Neural progenitor cell (in vitro differentiated cells): ENCODE measurements at regions not wholly inside any gene's neighbourhood (a gene's known extent, or its start where the extent isn't known, plus 50 kb on each side); places are given as distances from the start of the nearest gene placed in this dataset.

Experiments used
- DNase-seq: peaks from one replicate; pipeline ENCODE4 v3.0.0-alpha.2; 2016; ENCODE audit warnings: low spot score
- H2AFZ ChIP-seq: fragments of 200-600 bp; sonication (generic); replicated peaks from 2 replicates; pipeline ENCODE4 v1.6.1; 2016; ENCODE audit warnings: antibody characterized with exemption
- H3F3A ChIP-seq: fragments of 200-600 bp; sonication (generic); 2 replicates; pipeline ENCODE4 v1.6.1; 2016; ENCODE audit warnings: antibody characterized with exemption, low read depth
- H3K27ac ChIP-seq: fragments of 200-600 bp; sonication (generic); 2 replicates; pipeline ENCODE4 v1.5.1; 2016; ENCODE audit warnings: mild to moderate bottlenecking
- H3K27me3 ChIP-seq: fragments of 200-600 bp; sonication (generic); 2 replicates; pipeline ENCODE4 v1.6.1; 2016; ENCODE audit warnings: mild to moderate bottlenecking, moderate library complexity
- H3K36me3 ChIP-seq: fragments of 200-600 bp; sonication (generic); 2 replicates; pipeline ENCODE4 v1.5.1; 2016
- H3K4me1 ChIP-seq: fragments of 200-600 bp; sonication (generic); 2 replicates; pipeline ENCODE4 v1.6.1; 2016; ENCODE audit warnings: mixed run types
- H3K4me2 ChIP-seq: fragments of 200-600 bp; sonication (generic); 2 replicates; pipeline ENCODE4 v1.6.1; 2016
- H3K4me3 ChIP-seq: fragments of 200-600 bp; sonication (generic); 2 replicates; pipeline ENCODE4 v1.5.1; 2016
- H3K79me2 ChIP-seq: fragments of 200-600 bp; sonication (generic); 2 replicates; pipeline ENCODE4 v1.6.1; 2016; ENCODE audit warnings: low read depth
- H3K9ac ChIP-seq: fragments of 200-600 bp; sonication (generic); 2 replicates; pipeline ENCODE4 v1.6.1; 2016
- H3K9me3 ChIP-seq: fragments of 200-600 bp; sonication (generic); 2 replicates; pipeline ENCODE4 v1.5.1; 2016; ENCODE audit warnings: low read depth
- H4K20me1 ChIP-seq: fragments of 200-600 bp; sonication (generic); 2 replicates; pipeline ENCODE4 v1.6.1; 2016; ENCODE audit warnings: low read depth
- H3K27ac Mint-ChIP-seq: 3 replicates; pipeline ENCODE4 v1.8.0; 2021; ENCODE audit warnings: mixed read lengths
- H3K27me3 Mint-ChIP-seq: 2 replicates; pipeline ENCODE4 v1.8.0; 2022; ENCODE audit warnings: low read depth, mild to moderate bottlenecking, inconsistent platforms, moderate library complexity, mixed read lengths; ENCODE audit not compliant: insufficient read depth
- H3K36me3 Mint-ChIP-seq: 3 replicates; pipeline ENCODE4 v1.8.0; 2021; ENCODE audit warnings: mixed read lengths
- H3K4me1 Mint-ChIP-seq: 3 replicates; pipeline ENCODE4 v1.8.0; 2021; ENCODE audit warnings: mixed read lengths
- H3K4me3 Mint-ChIP-seq: 3 replicates; pipeline ENCODE4 v1.8.0; 2021; ENCODE audit warnings: mild to moderate bottlenecking, moderate library complexity, mixed read lengths
- H3K9me3 Mint-ChIP-seq: 3 replicates; pipeline ENCODE4 v1.8.0; 2020; ENCODE audit warnings: mixed read lengths
- CTCF ChIP-seq: fragments of 200-600 bp; sonication (generic); IDR thresholded peaks from 2 replicates; pipeline ENCODE4 v1.5.1; 2017; ENCODE audit warnings: antibody characterized with exemption, mild to moderate bottlenecking
- EZH2 ChIP-seq: fragments of 200-600 bp; sonication (generic); IDR thresholded peaks from 2 replicates; pipeline ENCODE4 v1.6.1; 2017; ENCODE audit warnings: antibody characterized with exemption, mild to moderate bottlenecking, moderate library complexity
- EZH2phosphoT487 ChIP-seq: fragments of 200-600 bp; sonication (generic); IDR thresholded peaks from 2 replicates; pipeline ENCODE4 v1.6.1; 2017; ENCODE audit warnings: antibody characterized with exemption

GRCh38 chr18:24702001-24702515 lies 241.6 kb downstream of the HRH4 start:
- Histone ChIP-seq H3K27ac (no peak overlapping the region), H2AFZ (no peak overlapping the region), H3K4me2 (no peak overlapping the region), H3K9ac (no peak overlapping the region), H4K20me1 (no peaks in the 10 kb centered on the region), H3K79me2 (no peaks in the 10 kb centered on the region), H3K9me3 (no peaks in the 10 kb centered on the region), H3K4me3 (no peak overlapping the region), H3F3A (no peaks in the 10 kb centered on the region), H3K4me1 (no peaks in the 10 kb centered on the region), H3K36me3 (no peaks in the 10 kb centered on the region), H3K27me3 (no peaks in the 10 kb centered on the region)
- Mint-ChIP-seq H3K36me3 (no peaks in the 10 kb centered on the region), H3K4me1 (peaks cover 7% of the 10 kb centered on the region), H3K27me3 (peaks cover 3% of the 10 kb centered on the region), H3K27ac (no peak overlapping the region), H3K4me3 (no peak overlapping the region), H3K9me3 (peaks cover 17% of the 10 kb centered on the region)
- DNase-seq = no peak
- TF ChIP-seq EZH2 (no peak), EZH2phosphoT487 (no peak), CTCF (no peak)

GRCh38 chr18:24703316-24703715 lies 242.9 kb downstream of the HRH4 start:
- Histone ChIP-seq H3K9ac (no peak overlapping the region), H4K20me1 (no peaks in the 10 kb centered on the region), H2AFZ (no peak overlapping the region), H3K79me2 (no peaks in the 10 kb centered on the region), H3K36me3 (no peaks in the 10 kb centered on the region), H3K4me2 (no peak overlapping the region), H3K4me3 (no peak overlapping the region), H3K27ac (no peak overlapping the region), H3K9me3 (no peaks in the 10 kb centered on the region), H3F3A (no peaks in the 10 kb centered on the region), H3K27me3 (no peaks in the 10 kb centered on the region), H3K4me1 (no peaks in the 10 kb centered on the region)
- no peak for DNase-seq
- H3K4me3 Mint-ChIP-seq = no peak overlapping the region
- no peaks in the 10 kb centered on the region for H3K27me3 Mint-ChIP-seq
- TF ChIP-seq EZH2 = no peak
- peaks cover 7% of the 10 kb centered on the region for H3K4me1 Mint-ChIP-seq
- no peaks in the 10 kb centered on the region for H3K36me3 Mint-ChIP-seq
- no peak overlapping the region for H3K27ac Mint-ChIP-seq
- H3K9me3 Mint-ChIP-seq = peaks cover 15% of the 10 kb centered on the region

- H2AFZ ChIP-seq = peak overlapping the region; percentile 26
- Mint-ChIP-seq H3K4me1 (peaks cover 7% of the 10 kb centered on the region), H3K27ac (no peak overlapping the region), H3K27me3 (peaks cover 2% of the 10 kb centered on the region), H3K9me3 (peaks cover 15% of the 10 kb centered on the region), H3K36me3 (no peaks in the 10 kb centered on the region), H3K4me3 (no peak overlapping the region)
- no peak overlapping the region for H3K27ac ChIP-seq
- H3K4me1 ChIP-seq = no peaks in the 10 kb centered on the region
- DNase-seq = no peak
- H3K36me3 ChIP-seq = no peaks in the 10 kb centered on the region
- no peaks in the 10 kb centered on the region for H3F3A ChIP-seq
- H3K79me2 ChIP-seq = no peaks in the 10 kb centered on the region
- no peak overlapping the region for H3K4me2 ChIP-seq
- no peaks in the 10 kb centered on the region for H3K27me3 ChIP-seq
- no peak overlapping the region for H3K4me3 ChIP-seq
- H3K9me3 ChIP-seq = no peaks in the 10 kb centered on the region
- TF ChIP-seq EZH2phosphoT487 (no peak), EZH2 (no peak), CTCF (no peak)
- no peaks in the 10 kb centered on the region for H4K20me1 ChIP-seq
- no peak overlapping the region for H3K9ac ChIP-seq
Observed at GRCh38 chr18:24704946-24705630, 244.7 kb downstream of the HRH4 start.

- Histone ChIP-seq H2AFZ (no peak overlapping the region), H3K4me2 (no peak overlapping the region), H3K36me3 (no peaks in the 10 kb centered on the region), H3K4me1 (no peaks in the 10 kb centered on the region), H3K9me3 (no peaks in the 10 kb centered on the region), H3K9ac (no peak overlapping the region), H3F3A (no peaks in the 10 kb centered on the region), H3K4me3 (no peak overlapping the region), H4K20me1 (no peaks in the 10 kb centered on the region), H3K79me2 (no peaks in the 10 kb centered on the region), H3K27ac (no peak overlapping the region), H3K27me3 (no peaks in the 10 kb centered on the region)
- DNase-seq = no peak
- peaks cover 3% of the 10 kb centered on the region for H3K9me3 Mint-ChIP-seq
- no peaks in the 10 kb centered on the region for H3K36me3 Mint-ChIP-seq
- TF ChIP-seq CTCF (no peak), EZH2 (no peak), EZH2phosphoT487 (no peak)
- H3K4me3 Mint-ChIP-seq = no peak overlapping the region
- H3K27me3 Mint-ChIP-seq = peaks cover 2% of the 10 kb centered on the region
- H3K4me1 Mint-ChIP-seq = no peaks in the 10 kb centered on the region
- H3K27ac Mint-ChIP-seq = no peak overlapping the region
Observed at GRCh38 chr18:24710474-24710873, 250.0 kb downstream of the HRH4 start.
